NCI-H2196 (cell line): ENCODE measurements at regions not wholly inside any gene's neighbourhood (a gene's known extent, or its start where the extent isn't known, plus 50 kb on each side); places are given as distances from the start of the nearest gene placed in this dataset.
A peak's percentile ranks its signal among the peaks of the same experiment; 100 is the strongest.

Experiments
- DNase-seq: peaks from one replicate; lab custom pipeline; 2025; ENCODE audit not compliant: unreplicated experiment; lab: John Stamatoyannopoulos, UW

GRCh38 chr3:177470197-177470941 lies 273.1 kb upstream of the TBL1XR1 start:
- DNase-seq = no peak

- DNase-seq = no peak
Observed at GRCh38 chr3:177471733-177472480, 274.6 kb upstream of the TBL1XR1 start.

- DNase-seq = no peak
Observed at GRCh38 chr3:177473184-177473583, 275.9 kb upstream of the TBL1XR1 start.

GRCh38 chr3:177473903-177474302 lies 276.6 kb upstream of the TBL1XR1 start:
- DNase-seq = no peak

- no peak for DNase-seq
Observed at GRCh38 chr3:177474652-177475355, 277.5 kb upstream of the TBL1XR1 start.

- DNase-seq = no peak
Observed at GRCh38 chr3:177475356-177475665, 278.0 kb upstream of the TBL1XR1 start.

- DNase-seq = no peak
Observed at GRCh38 chr3:177476495-177476894, 279.2 kb upstream of the TBL1XR1 start.

GRCh38 chr3:177476921-177477435 lies 279.7 kb upstream of the TBL1XR1 start:
- no peak for DNase-seq

GRCh38 chr3:177478170-177478867 lies 281.0 kb upstream of the TBL1XR1 start:
- peak; percentile 65 for DNase-seq

GRCh38 chr3:177479630-177480029 lies 282.3 kb upstream of the TBL1XR1 start:
- no peak for DNase-seq

GRCh38 chr3:177481329-177481728 lies 284.0 kb upstream of the TBL1XR1 start:
- DNase-seq = no peak

GRCh38 chr3:177482048-177482691 lies 284.9 kb upstream of the TBL1XR1 start:
- no peak for DNase-seq

GRCh38 chr3:177483182-177483967 lies 286.1 kb upstream of the TBL1XR1 start:
- no peak for DNase-seq

GRCh38 chr3:177484206-177484605 lies 286.9 kb upstream of the TBL1XR1 start:
- DNase-seq = no peak

- no peak for DNase-seq
Observed at GRCh38 chr3:177484926-177485325, 287.6 kb upstream of the TBL1XR1 start.

- no peak for DNase-seq
Observed at GRCh38 chr3:177487635-177488186, 290.4 kb upstream of the TBL1XR1 start.

GRCh38 chr3:177488740-177489139 lies 291.5 kb upstream of the TBL1XR1 start:
- DNase-seq = no peak

- no peak for DNase-seq
Observed at GRCh38 chr3:177490626-177491025, 293.3 kb upstream of the TBL1XR1 start.

GRCh38 chr3:177491296-177492032 lies 294.2 kb upstream of the TBL1XR1 start:
- no peak for DNase-seq
